HAP-1 (cell line): ENCODE measurements at regions not wholly inside any gene's neighbourhood (a gene's known extent, or its start where the extent isn't known, plus 50 kb on each side); places are given as distances from the start of the nearest gene placed in this dataset.

Source experiments
- DNase-seq, 2 experiments: peaks; one replicate each; pipeline ENCODE4 v3.0.0-alpha.2; 2016 to 2020; ENCODE audit warnings: low spot score in 2 of 2
- H3K27me3 ChIP-seq: fragments of 250-450 bp; sonication (Bioruptor Pico); 2 replicates; pipeline ENCODE4 v1.5.1; 2020; ENCODE audit warnings: low read depth, mild to moderate bottlenecking, moderate library complexity
- H3K36me3 ChIP-seq: fragments of 250-450 bp; sonication (Bioruptor Pico); replicated peaks from 2 replicates; pipeline ENCODE4 v1.5.1; 2020; ENCODE audit warnings: mild to moderate bottlenecking
- H3K4me1 ChIP-seq: fragments of 250-450 bp; sonication (Bioruptor Pico); 2 replicates; pipeline ENCODE4 v1.5.1; 2020; ENCODE audit warnings: mild to moderate bottlenecking
- H3K4me3 ChIP-seq: fragments of 250-450 bp; sonication (Bioruptor Pico); 2 replicates; pipeline ENCODE4 v1.5.1; 2020; ENCODE audit warnings: mild to moderate bottlenecking, moderate library complexity
- H3K9me3 ChIP-seq: fragments of 250-450 bp; sonication (Bioruptor Pico); 2 replicates; pipeline ENCODE4 v1.5.1; 2020; ENCODE audit warnings: mild to moderate bottlenecking, moderate library complexity
- in situ Hi-C: fragments of 300-500 bp; cut with MboI; formaldehyde crosslinking; loops from 3 replicates; pipeline ENCODE4 v1.14.3; 2020; ENCODE audit warnings: low sequenced_read_pairs, inconsistent platforms, mixed read lengths

GRCh38 chr3:34929036-34929435, 710.3 kb upstream of the ARPP21 start:
- H3K4me1 ChIP-seq, result no peaks in the 10 kb centered on the region
- no peaks in the 10 kb centered on the region for H3K9me3 ChIP-seq
- H3K36me3 ChIP-seq, result no peaks in the 10 kb centered on the region
- H3K27me3 ChIP-seq, result no peaks in the 10 kb centered on the region
- in situ Hi-C loops, result no loop called here
- DNase-seq, result no peak
- no peak overlapping the region for H3K4me3 ChIP-seq

DNA sequence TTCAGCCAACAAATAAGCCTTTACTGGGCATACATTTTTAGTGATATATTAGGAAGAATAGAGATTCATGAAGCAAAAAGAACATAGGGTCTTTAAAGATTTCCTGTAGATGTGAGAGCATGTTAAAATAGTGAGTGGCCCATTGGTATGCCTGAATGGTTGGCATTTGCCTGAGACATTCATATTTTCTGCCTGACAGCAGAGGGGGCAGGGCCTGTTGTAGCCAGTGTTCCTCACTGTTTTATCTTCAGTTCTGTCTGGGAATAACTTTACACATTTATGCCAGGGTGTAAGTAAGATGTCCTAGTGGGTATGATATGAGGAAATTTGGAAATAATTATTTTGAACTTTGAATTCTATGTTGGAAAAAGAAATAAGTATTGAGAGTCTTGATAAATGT, 704.7 kb upstream of the ARPP21 start:
- in situ Hi-C loops, result no loop called here
- Histone ChIP-seq H3K36me3 (no peaks in the 10 kb centered on the region), H3K27me3 (no peaks in the 10 kb centered on the region), H3K4me1 (no peaks in the 10 kb centered on the region), H3K4me3 (no peak overlapping the region), H3K9me3 (no peaks in the 10 kb centered on the region)
- no peak for DNase-seq

- Histone ChIP-seq H3K9me3 (no peaks in the 10 kb centered on the region), H3K27me3 (0 out of 2 replicates have a peak, but pooled peaks cover 2% of the 10 kb centered on the region)
- in situ Hi-C loops, result no loop called here
Measured at GRCh38 chr3:34938784-34939183, 700.5 kb upstream of the ARPP21 start.

DNA sequence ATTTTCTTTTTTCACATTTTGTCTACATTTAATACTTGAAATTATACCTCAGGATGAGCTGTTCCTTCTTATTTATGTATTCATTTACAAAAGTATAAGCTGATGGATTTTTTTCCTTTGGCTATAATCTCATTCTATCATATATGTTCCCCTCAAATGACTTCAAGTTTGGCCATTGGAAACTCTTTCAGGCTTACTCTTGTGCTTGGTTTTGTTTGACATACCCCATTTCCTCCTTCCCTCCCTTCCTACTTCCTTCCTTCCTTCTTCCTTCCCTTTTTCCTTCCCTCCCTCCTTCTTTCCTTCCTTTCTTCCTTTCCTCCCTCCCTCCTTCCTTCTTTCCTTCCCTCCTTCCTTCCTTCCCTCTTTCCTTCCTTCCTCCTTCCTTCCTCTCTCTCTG, 697.1 kb upstream of the ARPP21 start:
- DNase-seq, result no peak
- in situ Hi-C loops, result no loop called here
- no peaks in the 10 kb centered on the region for H3K36me3 ChIP-seq

More at GRCh38 chr3:34938784-34939183, 700.5 kb upstream of the ARPP21 start:
- Histone ChIP-seq H3K36me3 (no peaks in the 10 kb centered on the region), H3K4me1 (no peaks in the 10 kb centered on the region), H3K4me3 (no peak overlapping the region)
- no peak for DNase-seq

DNA sequence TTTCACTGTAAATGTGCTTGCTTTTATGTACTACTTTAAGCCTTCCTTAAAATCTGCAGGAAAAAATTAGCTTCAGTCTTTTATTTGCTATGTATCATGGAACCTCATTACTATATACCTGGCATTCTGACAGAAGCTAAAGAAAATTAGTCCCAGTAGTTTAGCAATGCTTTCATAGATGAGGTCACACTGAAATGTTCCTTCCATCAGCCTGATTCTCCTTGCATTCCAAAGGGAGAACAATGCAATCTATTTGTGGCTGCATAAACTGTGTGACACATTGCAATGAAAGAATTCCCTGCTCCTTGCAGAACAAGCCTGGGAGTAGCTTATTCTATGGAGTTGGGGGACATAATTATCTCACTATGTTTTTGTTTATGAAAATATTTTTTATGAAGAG, 691.5 kb upstream of the ARPP21 start:
- H3K4me3 ChIP-seq, result no peak overlapping the region
- DNase-seq, result no peak
- no peaks in the 10 kb centered on the region for H3K9me3 ChIP-seq
- H3K4me1 ChIP-seq, result no peaks in the 10 kb centered on the region
- no peaks in the 10 kb centered on the region for H3K27me3 ChIP-seq
- in situ Hi-C loops, result no loop called here
- H3K36me3 ChIP-seq, result no peaks in the 10 kb centered on the region

More for the DNA sequence above, 697.1 kb upstream of the ARPP21 start:
- Histone ChIP-seq H3K27me3 (0 out of 2 replicates have a peak, but pooled peaks cover 2% of the 10 kb centered on the region), H3K4me1 (no peaks in the 10 kb centered on the region), H3K9me3 (no peaks in the 10 kb centered on the region), H3K4me3 (no peak overlapping the region)

- in situ Hi-C loops, result no loop called here
- Histone ChIP-seq H3K36me3 (no peaks in the 10 kb centered on the region), H3K9me3 (no peaks in the 10 kb centered on the region), H3K4me1 (no peaks in the 10 kb centered on the region), H3K4me3 (no peak overlapping the region), H3K27me3 (no peaks in the 10 kb centered on the region)
- no peak for DNase-seq
Measured at GRCh38 chr3:34948517-34948916, 690.8 kb upstream of the ARPP21 start.

- Histone ChIP-seq H3K9me3 (no peaks in the 10 kb centered on the region), H3K27me3 (no peaks in the 10 kb centered on the region), H3K4me1 (no peaks in the 10 kb centered on the region), H3K4me3 (no peak overlapping the region), H3K36me3 (no peaks in the 10 kb centered on the region)
- in situ Hi-C loops, result no loop called here
- no peak for DNase-seq
Measured at GRCh38 chr3:34955680-34956079, 683.6 kb upstream of the ARPP21 start.

- no peak overlapping the region for H3K4me3 ChIP-seq
- no peak for DNase-seq
- H3K36me3 ChIP-seq, result no peaks in the 10 kb centered on the region
- no peaks in the 10 kb centered on the region for H3K4me1 ChIP-seq
- no peaks in the 10 kb centered on the region for H3K9me3 ChIP-seq
- in situ Hi-C loops, result no loop called here
- no peaks in the 10 kb centered on the region for H3K27me3 ChIP-seq
Measured at GRCh38 chr3:34956511-34956910, 682.8 kb upstream of the ARPP21 start.

- Histone ChIP-seq H3K4me3 (no peak overlapping the region), H3K4me1 (no peaks in the 10 kb centered on the region), H3K9me3 (no peaks in the 10 kb centered on the region), H3K36me3 (no peaks in the 10 kb centered on the region), H3K27me3 (no peaks in the 10 kb centered on the region)
- DNase-seq, result no peak
- in situ Hi-C loops, result no loop called here
Measured at GRCh38 chr3:34957677-34958076, 681.6 kb upstream of the ARPP21 start.

GRCh38 chr3:34969513-34969912, 669.8 kb upstream of the ARPP21 start:
- Histone ChIP-seq H3K27me3 (no peaks in the 10 kb centered on the region), H3K9me3 (no peaks in the 10 kb centered on the region), H3K4me1 (no peaks in the 10 kb centered on the region), H3K4me3 (no peak overlapping the region), H3K36me3 (no peaks in the 10 kb centered on the region)
- DNase-seq, result no peak
- in situ Hi-C loops, result no loop called here

GRCh38 chr3:34972481-34972880, 666.8 kb upstream of the ARPP21 start:
- in situ Hi-C loops, result no loop called here
- Histone ChIP-seq H3K27me3 (no peaks in the 10 kb centered on the region), H3K36me3 (no peaks in the 10 kb centered on the region), H3K9me3 (no peaks in the 10 kb centered on the region), H3K4me1 (no peaks in the 10 kb centered on the region), H3K4me3 (no peak overlapping the region)
- DNase-seq, result no peak

DNA sequence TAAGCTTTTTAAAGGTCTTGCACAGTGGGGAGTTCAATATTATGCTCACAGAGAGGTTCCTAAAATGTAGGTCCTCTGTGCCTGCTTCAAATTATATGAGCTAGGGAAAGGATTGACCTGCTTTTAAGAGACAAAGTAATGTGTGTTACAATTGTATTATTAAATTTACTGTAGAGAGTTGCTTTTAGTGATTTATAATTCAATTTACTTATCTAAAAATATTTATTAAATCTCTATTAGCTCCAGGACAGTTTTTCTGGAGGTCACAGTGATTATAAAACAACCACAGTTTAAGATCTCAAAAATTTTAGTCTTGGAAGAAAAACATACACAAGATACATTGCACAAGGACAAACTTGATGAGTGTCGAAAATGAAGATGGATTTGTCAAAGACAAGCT, 665.7 kb upstream of the ARPP21 start:
- Histone ChIP-seq H3K9me3 (no peaks in the 10 kb centered on the region), H3K4me1 (no peaks in the 10 kb centered on the region), H3K4me3 (no peak overlapping the region), H3K27me3 (no peaks in the 10 kb centered on the region), H3K36me3 (no peaks in the 10 kb centered on the region)
- DNase-seq, result no peak
- in situ Hi-C loops, result no loop called here

- H3K36me3 ChIP-seq, result no peaks in the 10 kb centered on the region
- H3K4me1 ChIP-seq, result no peaks in the 10 kb centered on the region
- no peaks in the 10 kb centered on the region for H3K27me3 ChIP-seq
- H3K9me3 ChIP-seq, result no peaks in the 10 kb centered on the region
- DNase-seq, result no peak
- in situ Hi-C loops, result no loop called here
- no peak overlapping the region for H3K4me3 ChIP-seq
Measured at GRCh38 chr3:34983631-34984030, 655.7 kb upstream of the ARPP21 start.

DNA sequence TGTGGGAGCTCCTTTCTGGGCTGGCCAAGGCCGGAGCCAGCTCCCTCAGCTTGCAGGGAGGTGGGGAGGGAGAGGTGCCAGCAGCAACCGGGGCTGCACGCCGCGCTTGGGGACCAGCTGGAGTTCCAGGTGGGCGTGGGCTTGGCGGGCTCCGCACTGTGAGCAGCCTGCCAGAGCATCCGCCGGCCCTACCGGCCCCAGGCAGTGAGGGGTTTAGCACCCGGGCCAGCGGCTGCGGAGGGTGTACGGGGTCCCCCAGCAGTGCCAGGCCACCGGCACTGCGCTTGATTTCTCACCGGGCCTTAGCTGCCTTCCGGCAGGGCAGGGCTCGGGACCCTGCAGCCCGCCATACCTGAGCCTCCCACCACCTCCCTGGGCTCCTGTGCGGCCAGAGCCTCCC, 651.0 kb upstream of the ARPP21 start:
- Histone ChIP-seq H3K27me3 (no peaks in the 10 kb centered on the region), H3K4me3 (no peak overlapping the region), H3K36me3 (no peaks in the 10 kb centered on the region), H3K9me3 (no peaks in the 10 kb centered on the region), H3K4me1 (no peaks in the 10 kb centered on the region)
- DNase-seq, result no peak
- in situ Hi-C loops, result no loop called here

- Histone ChIP-seq H3K27me3 (no peaks in the 10 kb centered on the region), H3K4me3 (no peak overlapping the region), H3K36me3 (no peaks in the 10 kb centered on the region), H3K9me3 (no peaks in the 10 kb centered on the region), H3K4me1 (no peaks in the 10 kb centered on the region)
- DNase-seq, result no peak
- in situ Hi-C loops, result no loop called here
Measured at GRCh38 chr3:34995796-34996430, 643.4 kb upstream of the ARPP21 start.
